ENCODE measurements at regions not wholly inside any gene's neighbourhood (a gene's known extent, or its start where the extent isn't known, plus 50 kb on each side); places are given as distances from the start of the nearest gene placed in this dataset.

DNA sequence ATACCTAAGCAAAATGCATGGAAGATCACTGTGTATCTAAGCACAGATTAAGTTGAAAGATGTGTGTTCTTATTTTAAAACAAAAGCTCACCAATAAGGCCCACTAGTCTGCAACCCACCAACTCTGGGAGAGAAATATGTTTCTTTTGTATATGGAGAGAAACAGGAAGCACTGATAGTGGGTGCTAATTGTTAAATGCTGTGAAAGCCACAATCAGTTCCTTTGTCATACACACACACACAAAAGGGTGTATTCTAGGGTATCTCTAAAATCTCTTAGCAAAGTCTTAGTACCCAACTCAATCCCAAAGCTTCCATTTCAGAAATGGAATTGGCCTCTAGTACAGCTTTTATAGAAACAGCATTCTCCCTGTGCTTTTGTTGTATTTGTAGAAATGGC is 272.7 kb upstream of the FLRT2 start:
- H3K27me3 Mint-ChIP-seq: no peaks in the 10 kb centered on the region
- H3K27ac ChIP-seq (ENCODE audit: insufficient read depth, low read length, poor library complexity, severe bottlenecking): no peak overlapping the region
- no peak overlapping the region for H3K4me3 ChIP-seq (ENCODE audit: low read depth, low read length)
- no peaks in the 10 kb centered on the region for H3K4me1 ChIP-seq (ENCODE audit: control insufficient read depth, insufficient read depth, low read length, poor library complexity, severe bottlenecking)
- peaks cover 5 to 12% of the 10 kb centered on the region in 2 experiments for H3K9me3 ChIP-seq (ENCODE audit: control insufficient read depth in 2 of 2, low read length in 2 of 2)
- H3K36me3 Mint-ChIP-seq: no peaks in the 10 kb centered on the region
- DNase-seq: no peak
- H3K9me3 Mint-ChIP-seq: peaks cover 0 to 28% (median 10%) of the 10 kb centered on the region in 7 donors
- no peak for ATAC-seq (ENCODE audit: low read depth in 2 of 2)
- no peak overlapping the region for H3K27ac Mint-ChIP-seq
- no peak overlapping the region for H3K4me3 Mint-ChIP-seq
- no peaks in the 10 kb centered on the region for H3K4me1 Mint-ChIP-seq
- H3K27me3 ChIP-seq (ENCODE audit: control insufficient read depth, insufficient read depth, low read length): no peaks in the 10 kb centered on the region
- H3K36me3 ChIP-seq (ENCODE audit: control insufficient read depth, insufficient read depth, low read length): no peaks in the 10 kb centered on the region

GRCh38 chr14:85263916-85264675 is 265.8 kb upstream of the FLRT2 start:
- H3K27ac ChIP-seq (ENCODE audit: insufficient read depth, low read length, poor library complexity, severe bottlenecking): no peak overlapping the region

GRCh38 chr14:85273099-85273677 is 256.8 kb upstream of the FLRT2 start:
- Histone ChIP-seq H3K9me3 (ENCODE audit: control insufficient read depth in 2 of 2, low read length in 2 of 2) (no peaks in the 10 kb centered on the region), H3K4me3 (ENCODE audit: low read depth, low read length) (no peak overlapping the region), H3K36me3 (ENCODE audit: control insufficient read depth, insufficient read depth, low read length) (no peaks in the 10 kb centered on the region), H3K4me1 (ENCODE audit: control insufficient read depth, insufficient read depth, low read length, poor library complexity, severe bottlenecking) (no peaks in the 10 kb centered on the region), H3K27ac (ENCODE audit: insufficient read depth, low read length, poor library complexity, severe bottlenecking) (no peak overlapping the region), H3K27me3 (ENCODE audit: control insufficient read depth, insufficient read depth, low read length) (no peaks in the 10 kb centered on the region)
- H3K4me1 Mint-ChIP-seq: peaks cover 0 to under 1% (median 0%) of the 10 kb centered on the region in 4 donors
- DNase-seq (no peak), ATAC-seq (ENCODE audit: low read depth in 2 of 2) (no peak)
- no peaks in the 10 kb centered on the region for H3K36me3 Mint-ChIP-seq
- H3K4me3 Mint-ChIP-seq: no peak overlapping the region
- no peaks in the 10 kb centered on the region for H3K27me3 Mint-ChIP-seq
- H3K27ac Mint-ChIP-seq: no peak overlapping the region
- H3K9me3 Mint-ChIP-seq: peaks cover 0 to 5% (median 3%) of the 10 kb centered on the region in 7 donors

More at GRCh38 chr14:85263916-85264675, 265.8 kb upstream of the FLRT2 start:
- H3K27me3 Mint-ChIP-seq: no peaks in the 10 kb centered on the region
- H3K36me3 ChIP-seq (ENCODE audit: control insufficient read depth, insufficient read depth, low read length): no peaks in the 10 kb centered on the region
- H3K27me3 ChIP-seq (ENCODE audit: control insufficient read depth, insufficient read depth, low read length): no peaks in the 10 kb centered on the region
- ATAC-seq (ENCODE audit: low read depth in 2 of 2) (no peak), DNase-seq (no peak)
- no peak overlapping the region for H3K27ac Mint-ChIP-seq
- peaks cover 0 to 9% of the 10 kb centered on the region in 2 experiments for H3K9me3 ChIP-seq (ENCODE audit: control insufficient read depth in 2 of 2, low read length in 2 of 2)
- H3K4me3 ChIP-seq (ENCODE audit: low read depth, low read length): no peak overlapping the region
- H3K4me1 Mint-ChIP-seq: no peaks in the 10 kb centered on the region
- no peaks in the 10 kb centered on the region for H3K4me1 ChIP-seq (ENCODE audit: control insufficient read depth, insufficient read depth, low read length, poor library complexity, severe bottlenecking)
- no peak overlapping the region for H3K4me3 Mint-ChIP-seq
- peaks cover 6 to 15% (median 12%) of the 10 kb centered on the region in 7 donors for H3K9me3 Mint-ChIP-seq
- no peaks in the 10 kb centered on the region for H3K36me3 Mint-ChIP-seq

- Histone ChIP-seq H3K9me3 (ENCODE audit: control insufficient read depth in 2 of 2, low read length in 2 of 2) (no peaks in the 10 kb centered on the region), H3K4me1 (ENCODE audit: control insufficient read depth, insufficient read depth, low read length, poor library complexity, severe bottlenecking) (no peaks in the 10 kb centered on the region), H3K4me3 (ENCODE audit: low read depth, low read length) (no peak overlapping the region), H3K27me3 (ENCODE audit: control insufficient read depth, insufficient read depth, low read length) (no peaks in the 10 kb centered on the region), H3K27ac (ENCODE audit: insufficient read depth, low read length, poor library complexity, severe bottlenecking) (no peak overlapping the region), H3K36me3 (ENCODE audit: control insufficient read depth, insufficient read depth, low read length) (no peaks in the 10 kb centered on the region)
- no peak overlapping the region for H3K4me3 Mint-ChIP-seq
- H3K36me3 Mint-ChIP-seq: no peaks in the 10 kb centered on the region
- H3K9me3 Mint-ChIP-seq: peaks cover 0 to 7% (median 1%) of the 10 kb centered on the region in 7 donors
- no peak overlapping the region for H3K27ac Mint-ChIP-seq
- no peaks in the 10 kb centered on the region for H3K27me3 Mint-ChIP-seq
- DNase-seq (no peak), ATAC-seq (ENCODE audit: low read depth in 2 of 2) (no peak)
- peaks cover 0 to 5% (median 0%) of the 10 kb centered on the region in 4 donors for H3K4me1 Mint-ChIP-seq
These were observed 256.0 kb upstream of the FLRT2 start for GRCh38 chr14:85273952-85274351.

- H3K4me1 Mint-ChIP-seq: peaks cover 0 to 5% (median 0%) of the 10 kb centered on the region in 4 donors
- Histone ChIP-seq H3K27me3 (ENCODE audit: control insufficient read depth, insufficient read depth, low read length) (no peaks in the 10 kb centered on the region), H3K4me3 (ENCODE audit: low read depth, low read length) (no peak overlapping the region), H3K4me1 (ENCODE audit: control insufficient read depth, insufficient read depth, low read length, poor library complexity, severe bottlenecking) (no peaks in the 10 kb centered on the region), H3K27ac (ENCODE audit: insufficient read depth, low read length, poor library complexity, severe bottlenecking) (no peak overlapping the region), H3K9me3 (ENCODE audit: control insufficient read depth in 2 of 2, low read length in 2 of 2) (no peaks in the 10 kb centered on the region), H3K36me3 (ENCODE audit: control insufficient read depth, insufficient read depth, low read length) (no peaks in the 10 kb centered on the region)
- H3K4me3 Mint-ChIP-seq: no peak overlapping the region
- ATAC-seq (ENCODE audit: low read depth in 2 of 2) (no peak), DNase-seq (no peak)
- H3K9me3 Mint-ChIP-seq: peaks cover 0 to 13% (median 6%) of the 10 kb centered on the region in 7 donors
- no peak overlapping the region for H3K27ac Mint-ChIP-seq
- no peaks in the 10 kb centered on the region for H3K36me3 Mint-ChIP-seq
- no peaks in the 10 kb centered on the region for H3K27me3 Mint-ChIP-seq
These were observed 253.6 kb upstream of the FLRT2 start for GRCh38 chr14:85276161-85276978.

DNA sequence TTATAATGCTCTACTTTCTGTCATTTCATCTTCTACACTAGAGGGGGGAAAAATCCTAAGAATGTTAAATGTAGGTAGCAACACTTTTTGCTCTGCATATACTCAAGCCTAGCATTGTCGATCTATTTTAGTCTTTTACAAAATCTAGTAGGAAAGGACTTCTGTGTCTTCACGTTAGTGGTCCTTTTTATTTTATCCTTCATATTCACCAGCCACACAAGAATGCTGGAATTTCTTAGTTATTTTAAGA is 253.0 kb upstream of the FLRT2 start:
- H3K4me3 ChIP-seq (ENCODE audit: low read depth, low read length): no peak overlapping the region
- ATAC-seq (ENCODE audit: low read depth in 2 of 2): no peak
- H3K9me3 ChIP-seq (ENCODE audit: control insufficient read depth in 2 of 2, low read length in 2 of 2): no peaks in the 10 kb centered on the region
- Mint-ChIP-seq H3K36me3 (no peaks in the 10 kb centered on the region), H3K9me3 (peaks cover 0 to 13% (median 6%) of the 10 kb centered on the region in 7 donors), H3K4me3 (no peak overlapping the region), H3K4me1 (peaks cover 0 to 5% (median 0%) of the 10 kb centered on the region in 4 donors), H3K27ac (no peak overlapping the region), H3K27me3 (no peaks in the 10 kb centered on the region)
- H3K36me3 ChIP-seq (ENCODE audit: control insufficient read depth, insufficient read depth, low read length): no peaks in the 10 kb centered on the region
- H3K27ac ChIP-seq (ENCODE audit: insufficient read depth, low read length, poor library complexity, severe bottlenecking): no peak overlapping the region
- no peaks in the 10 kb centered on the region for H3K27me3 ChIP-seq (ENCODE audit: control insufficient read depth, insufficient read depth, low read length)
- no peaks in the 10 kb centered on the region for H3K4me1 ChIP-seq (ENCODE audit: control insufficient read depth, insufficient read depth, low read length, poor library complexity, severe bottlenecking)
- no peak for DNase-seq

DNA sequence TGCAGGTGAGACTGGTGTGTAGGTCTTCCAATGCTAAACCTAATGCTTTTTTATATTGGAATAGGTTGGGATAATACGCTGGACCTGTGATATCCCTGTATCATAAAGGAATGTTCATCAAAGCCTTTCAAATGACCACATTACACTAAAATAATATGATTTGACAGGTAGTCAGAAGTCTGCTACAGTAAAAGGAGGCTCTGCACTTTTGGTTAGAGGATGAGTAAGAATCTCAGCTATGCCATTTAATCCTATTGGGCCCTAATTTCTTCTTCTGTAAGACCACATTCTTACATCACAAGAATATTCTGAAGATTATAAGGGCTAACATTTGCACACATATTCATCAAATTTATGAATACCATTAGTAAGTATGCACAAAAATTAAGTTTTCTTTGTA is 250.5 kb upstream of the FLRT2 start:
- H3K9me3 ChIP-seq (ENCODE audit: control insufficient read depth in 2 of 2, low read length in 2 of 2): no peaks in the 10 kb centered on the region
- H3K36me3 Mint-ChIP-seq: no peaks in the 10 kb centered on the region
- no peak overlapping the region for H3K27ac Mint-ChIP-seq
- DNase-seq (no peak), ATAC-seq (ENCODE audit: low read depth in 2 of 2) (no peak)
- H3K36me3 ChIP-seq (ENCODE audit: control insufficient read depth, insufficient read depth, low read length): no peaks in the 10 kb centered on the region
- no peak overlapping the region for H3K4me3 Mint-ChIP-seq
- H3K4me1 ChIP-seq (ENCODE audit: control insufficient read depth, insufficient read depth, low read length, poor library complexity, severe bottlenecking): no peaks in the 10 kb centered on the region
- H3K4me1 Mint-ChIP-seq: peaks cover 0 to 5% (median 0%) of the 10 kb centered on the region in 4 donors
- H3K27me3 ChIP-seq (ENCODE audit: control insufficient read depth, insufficient read depth, low read length): no peaks in the 10 kb centered on the region
- H3K4me3 ChIP-seq (ENCODE audit: low read depth, low read length): no peak overlapping the region
- H3K27me3 Mint-ChIP-seq: no peaks in the 10 kb centered on the region
- H3K9me3 Mint-ChIP-seq: peaks cover 1 to 13% (median 6%) of the 10 kb centered on the region in 7 donors
- H3K27ac ChIP-seq (ENCODE audit: insufficient read depth, low read length, poor library complexity, severe bottlenecking): no peak overlapping the region
